Right ventricle myocardium superior (tissue), 1 donor: ENCODE measurements at regions not wholly inside any gene's neighbourhood (a gene's known extent, or its start where the extent isn't known, plus 50 kb on each side); places are given as distances from the start of the nearest gene placed in this dataset.
A peak's percentile ranks its signal among the peaks of the same experiment; 100 is the strongest.

Source experiments
- ATAC-seq: fragments of 200-7000 bp; cut with Tn5 transposase; one replicate; pipeline ENCODE4 v1.9.1; 2020; ENCODE audit warnings: mild to moderate bottlenecking; ENCODE audit not compliant: poor library complexity
- DNase-seq: peaks from one replicate; pipeline ENCODE4 v3.0.0-alpha.2; 2020
- intact Hi-C: fragments of 100-400 bp; cut with DNase I; formaldehyde crosslinking; loops from one replicate; pipeline ENCODE4 v1.11.2; 2022
- donor health status: DM: no; HTN: yes; CAD: no; lungs with severe emphysema.

- no peak for ATAC-seq
- intact Hi-C loops: no loop called here
- DNase-seq: no peak
These were observed 203.0 kb upstream of the MAP3K1 start for GRCh38 chr5:56612353-56612752.

GRCh38 chr5:56610093-56610698 lies 205.2 kb upstream of the MAP3K1 start:
- intact Hi-C loops: no loop called here
- ATAC-seq: no peak
- DNase-seq: no peak

- ATAC-seq: peak; percentile 68
- no peak for DNase-seq
- intact Hi-C loops: no loop called here
These were observed 207.0 kb upstream of the MAP3K1 start for GRCh38 chr5:56608217-56608925.

- DNase-seq (no peak), ATAC-seq (no peak)
- intact Hi-C loops: no loop called here
These were observed 207.8 kb upstream of the MAP3K1 start for GRCh38 chr5:56607551-56607950.

GRCh38 chr5:56607074-56607473 lies 208.3 kb upstream of the MAP3K1 start:
- intact Hi-C loops: no loop called here
- DNase-seq (no peak), ATAC-seq (no peak)

GRCh38 chr5:56606192-56606591 lies 209.2 kb upstream of the MAP3K1 start:
- intact Hi-C loops: no loop called here
- no peak for DNase-seq
- no peak for ATAC-seq

GRCh38 chr5:56605231-56605630 lies 210.1 kb upstream of the MAP3K1 start:
- intact Hi-C loops: no loop called here
- no peak for DNase-seq
- ATAC-seq: no peak

- intact Hi-C loops: no loop called here
- ATAC-seq (peak; percentile 45), DNase-seq (no peak)
These were observed 213.7 kb upstream of the MAP3K1 start for GRCh38 chr5:56601641-56602071.

- ATAC-seq: no peak
- no peak for DNase-seq
- intact Hi-C loops: no loop called here
These were observed 216.4 kb upstream of the MAP3K1 start for GRCh38 chr5:56598941-56599340.

- intact Hi-C loops: no loop called here
- ATAC-seq (no peak), DNase-seq (no peak)
These were observed 219.2 kb upstream of the MAP3K1 start for GRCh38 chr5:56596155-56596554.

- intact Hi-C loops: no loop called here
- DNase-seq (no peak), ATAC-seq (no peak)
These were observed 219.8 kb upstream of the MAP3K1 start for GRCh38 chr5:56595566-56595965.

- intact Hi-C loops: no loop called here
- DNase-seq (no peak), ATAC-seq (no peak)
These were observed 220.6 kb upstream of the MAP3K1 start for GRCh38 chr5:56594792-56595191.

- intact Hi-C loops: no loop called here
- ATAC-seq (no peak), DNase-seq (no peak)
These were observed 224.3 kb upstream of the MAP3K1 start for GRCh38 chr5:56591081-56591480.

GRCh38 chr5:56589481-56589860 lies 225.9 kb upstream of the MAP3K1 start:
- no peak for ATAC-seq

GRCh38 chr5:56588636-56589480 lies 226.5 kb upstream of the MAP3K1 start:
- ATAC-seq (peak; percentile 77), DNase-seq (peak; percentile 84)
- intact Hi-C loops: no loop called here

More at GRCh38 chr5:56589481-56589860, 225.9 kb upstream of the MAP3K1 start:
- DNase-seq: no peak
- intact Hi-C loops: no loop called here

GRCh38 chr5:56588131-56588487 lies 227.2 kb upstream of the MAP3K1 start:
- no peak for ATAC-seq
- no peak for DNase-seq
- intact Hi-C loops: no loop called here

- intact Hi-C loops: no loop called here
- DNase-seq: no peak
- no peak for ATAC-seq
These were observed 227.8 kb upstream of the MAP3K1 start for GRCh38 chr5:56587381-56588130.

GRCh38 chr5:56585999-56586691 lies 229.2 kb upstream of the MAP3K1 start:
- peak; percentile 66 for DNase-seq
- intact Hi-C loops: no loop called here
- ATAC-seq: peak; percentile 82

GRCh38 chr5:56585461-56585860 lies 229.9 kb upstream of the MAP3K1 start:
- peak; percentile 5 for ATAC-seq
- intact Hi-C loops: no loop called here

More at GRCh38 chr5:56585461-56585860, 229.9 kb upstream of the MAP3K1 start:
- no peak for DNase-seq
